ENCODE measurements at regions not wholly inside any gene's neighbourhood (a gene's known extent, or its start where the extent isn't known, plus 50 kb on each side); places are given as distances from the start of the nearest gene placed in this dataset.

DNA sequence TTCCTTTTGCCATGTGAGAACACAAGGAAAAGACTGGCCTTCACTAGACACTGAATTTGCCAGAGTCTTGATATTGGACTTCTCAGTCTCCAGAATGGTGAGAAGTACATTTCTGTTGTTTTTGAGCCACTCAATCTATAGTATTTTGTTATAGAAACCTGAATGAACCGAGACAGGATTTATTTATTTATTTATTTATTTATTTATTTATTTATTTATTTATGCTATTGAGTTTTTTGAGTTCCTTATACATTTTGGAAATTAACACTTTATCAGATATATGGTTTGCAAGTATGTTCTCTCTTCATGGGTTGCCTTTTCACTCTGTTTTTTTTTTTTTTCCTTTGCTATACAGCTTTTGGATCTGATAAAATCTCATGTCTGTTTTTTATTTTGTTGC is 319.0 kb upstream of the PCDH20 start:
- TF ChIP-seq, protein P1, sequence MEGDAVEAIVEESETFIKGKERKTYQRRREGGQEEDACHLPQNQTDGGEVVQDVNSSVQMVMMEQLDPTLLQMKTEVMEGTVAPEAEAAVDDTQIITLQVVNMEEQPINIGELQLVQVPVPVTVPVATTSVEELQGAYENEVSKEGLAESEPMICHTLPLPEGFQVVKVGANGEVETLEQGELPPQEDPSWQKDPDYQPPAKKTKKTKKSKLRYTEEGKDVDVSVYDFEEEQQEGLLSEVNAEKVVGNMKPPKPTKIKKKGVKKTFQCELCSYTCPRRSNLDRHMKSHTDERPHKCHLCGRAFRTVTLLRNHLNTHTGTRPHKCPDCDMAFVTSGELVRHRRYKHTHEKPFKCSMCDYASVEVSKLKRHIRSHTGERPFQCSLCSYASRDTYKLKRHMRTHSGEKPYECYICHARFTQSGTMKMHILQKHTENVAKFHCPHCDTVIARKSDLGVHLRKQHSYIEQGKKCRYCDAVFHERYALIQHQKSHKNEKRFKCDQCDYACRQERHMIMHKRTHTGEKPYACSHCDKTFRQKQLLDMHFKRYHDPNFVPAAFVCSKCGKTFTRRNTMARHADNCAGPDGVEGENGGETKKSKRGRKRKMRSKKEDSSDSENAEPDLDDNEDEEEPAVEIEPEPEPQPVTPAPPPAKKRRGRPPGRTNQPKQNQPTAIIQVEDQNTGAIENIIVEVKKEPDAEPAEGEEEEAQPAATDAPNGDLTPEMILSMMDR (IDR thresholded peaks at IDR 0.05): no peak
- no peak for TF ChIP-seq POLR2A (IDR thresholded peaks at IDR 0.05)
- no peak for TF ChIP-seq POLR2AphosphoS5 (IDR thresholded peaks at IDR 0.05)
- no peak for TF ChIP-seq EP300 (IDR thresholded peaks at IDR 0.05)

All from gastroesophageal sphincter (tissue), 3 donors.